ENCODE measurements at regions not wholly inside any gene's neighbourhood (a gene's known extent, or its start where the extent isn't known, plus 50 kb on each side); places are given as distances from the start of the nearest gene placed in this dataset.

DNA sequence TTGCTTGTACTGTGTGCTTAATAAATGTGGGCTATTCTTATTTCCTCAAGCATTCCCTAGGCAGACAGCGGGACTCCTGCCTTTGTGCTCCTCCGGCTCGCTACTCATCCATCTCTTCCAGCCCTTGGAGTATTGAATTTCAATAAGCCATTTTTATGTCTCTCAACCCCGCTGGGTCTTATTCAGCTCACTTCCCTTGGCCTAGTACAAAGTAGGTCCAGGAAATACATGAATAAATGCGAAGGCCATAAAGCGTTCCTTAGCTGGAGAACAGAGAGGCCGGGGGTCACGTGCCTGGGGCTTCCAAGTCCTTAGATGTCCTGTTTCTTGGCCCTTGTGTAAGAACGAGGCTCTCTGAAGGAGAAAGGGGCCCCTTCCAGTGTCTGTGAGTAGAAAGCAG is 236.7 kb upstream of the ASIC2 start:
- H3K27me3 Mint-ChIP-seq (ENCODE audit: unreplicated experiment): no peaks in the 10 kb centered on the region

DNA sequence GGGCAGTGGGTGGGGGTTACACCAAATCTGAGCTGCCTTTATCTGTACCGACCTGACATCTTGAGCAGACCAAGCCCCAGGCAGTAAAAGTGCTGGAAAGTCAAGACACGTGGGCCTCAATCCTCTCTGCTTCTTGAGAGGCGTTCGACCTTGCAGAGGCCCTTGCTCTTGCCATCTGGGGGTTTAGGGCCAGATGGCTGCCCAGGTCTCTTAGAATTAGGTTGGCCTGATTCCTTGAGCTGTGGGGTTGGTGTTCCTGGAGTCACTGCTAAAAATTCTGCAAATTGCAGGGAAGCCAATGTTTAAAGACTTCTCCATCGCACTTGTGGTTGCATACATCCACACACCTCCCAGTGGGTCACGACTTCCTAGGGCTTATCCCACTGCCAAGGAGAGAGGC is 238.2 kb upstream of the ASIC2 start:
- no peak for TF ChIP-seq CTCF (IDR thresholded peaks at IDR 0.05)
- Mint-ChIP-seq H3K9me3 (ENCODE audit: unreplicated experiment) (peaks cover 12% of the 10 kb centered on the region), H3K36me3 (ENCODE audit: unreplicated experiment) (no peaks in the 10 kb centered on the region), H3K4me3 (ENCODE audit: unreplicated experiment) (no peak overlapping the region), H3K27me3 (ENCODE audit: unreplicated experiment) (no peaks in the 10 kb centered on the region), H3K27ac (ENCODE audit: unreplicated experiment) (no peak overlapping the region), H3K4me1 (ENCODE audit: unreplicated experiment) (no peaks in the 10 kb centered on the region)
- DNase-seq (ENCODE audit: extremely low spot score, unreplicated experiment): no peak

More for the DNA sequence above, 236.7 kb upstream of the ASIC2 start:
- TF ChIP-seq CTCF (IDR thresholded peaks at IDR 0.05): no peak
- no peaks in the 10 kb centered on the region for H3K36me3 Mint-ChIP-seq (ENCODE audit: unreplicated experiment)
- no peaks in the 10 kb centered on the region for H3K4me1 Mint-ChIP-seq (ENCODE audit: unreplicated experiment)
- peaks cover 12% of the 10 kb centered on the region for H3K9me3 Mint-ChIP-seq (ENCODE audit: unreplicated experiment)
- DNase-seq (ENCODE audit: extremely low spot score, unreplicated experiment): no peak
- H3K4me3 Mint-ChIP-seq (ENCODE audit: unreplicated experiment): no peak overlapping the region
- no peak overlapping the region for H3K27ac Mint-ChIP-seq (ENCODE audit: unreplicated experiment)

- no peak for DNase-seq (ENCODE audit: extremely low spot score, unreplicated experiment)
- H3K4me1 Mint-ChIP-seq (ENCODE audit: unreplicated experiment): no peaks in the 10 kb centered on the region
- H3K9me3 Mint-ChIP-seq (ENCODE audit: unreplicated experiment): peaks cover 9% of the 10 kb centered on the region
Observed at GRCh38 chr17:33534087-33534486, 241.0 kb upstream of the ASIC2 start.

GRCh38 chr17:33545124-33545523 is 252.0 kb upstream of the ASIC2 start:
- TF ChIP-seq CTCF (IDR thresholded peaks at IDR 0.05): no peak
- Mint-ChIP-seq H3K4me1 (ENCODE audit: unreplicated experiment) (no peaks in the 10 kb centered on the region), H3K27me3 (ENCODE audit: unreplicated experiment) (no peaks in the 10 kb centered on the region), H3K36me3 (ENCODE audit: unreplicated experiment) (no peaks in the 10 kb centered on the region), H3K4me3 (ENCODE audit: unreplicated experiment) (no peak overlapping the region), H3K27ac (ENCODE audit: unreplicated experiment) (no peak overlapping the region), H3K9me3 (ENCODE audit: unreplicated experiment) (peaks cover 13% of the 10 kb centered on the region)
- no peak for DNase-seq (ENCODE audit: extremely low spot score, unreplicated experiment)

More at GRCh38 chr17:33534087-33534486, 241.0 kb upstream of the ASIC2 start:
- no peak for TF ChIP-seq CTCF (IDR thresholded peaks at IDR 0.05)
- Mint-ChIP-seq H3K27ac (ENCODE audit: unreplicated experiment) (no peak overlapping the region), H3K27me3 (ENCODE audit: unreplicated experiment) (no peaks in the 10 kb centered on the region), H3K36me3 (ENCODE audit: unreplicated experiment) (no peaks in the 10 kb centered on the region), H3K4me3 (ENCODE audit: unreplicated experiment) (no peak overlapping the region)

GRCh38 chr17:33550261-33550660 is 257.2 kb upstream of the ASIC2 start:
- DNase-seq (ENCODE audit: extremely low spot score, unreplicated experiment): no peak
- Mint-ChIP-seq H3K27me3 (ENCODE audit: unreplicated experiment) (no peaks in the 10 kb centered on the region), H3K27ac (ENCODE audit: unreplicated experiment) (no peak overlapping the region), H3K4me1 (ENCODE audit: unreplicated experiment) (no peaks in the 10 kb centered on the region), H3K9me3 (ENCODE audit: unreplicated experiment) (peaks cover 20% of the 10 kb centered on the region), H3K4me3 (ENCODE audit: unreplicated experiment) (no peak overlapping the region), H3K36me3 (ENCODE audit: unreplicated experiment) (no peaks in the 10 kb centered on the region)
- TF ChIP-seq CTCF (IDR thresholded peaks at IDR 0.05): no peak

All from osteocyte (in vitro differentiated cells).